ENCODE measurements at regions not wholly inside any gene's neighbourhood (a gene's known extent, or its start where the extent isn't known, plus 50 kb on each side); places are given as distances from the start of the nearest gene placed in this dataset.

- Histone ChIP-seq H3K4me3 (ENCODE audit: low read depth, low read length, poor library complexity, severe bottlenecking) (no peak overlapping the region), H3K9me3 (ENCODE audit: low read depth, low read length, poor library complexity, severe bottlenecking) (no peaks in the 10 kb centered on the region), H3K27ac (ENCODE audit: low read depth, low read length, poor library complexity, severe bottlenecking) (no peak overlapping the region), H3K4me1 (ENCODE audit: insufficient read depth, low read length, poor library complexity, severe bottlenecking) (no peaks in the 10 kb centered on the region), H3K27me3 (replicated peaks; ENCODE audit: insufficient read depth, low read depth, low read length, poor library complexity) (no peaks in the 10 kb centered on the region), H3K36me3 (ENCODE audit: insufficient read depth, low read length, poor library complexity, severe bottlenecking) (no peaks in the 10 kb centered on the region)
- DNase-seq (ENCODE audit: low spot score) = no peak
- ChIA-PET POLR2A (ENCODE audit: low non-redundant PET) (no interaction called here), CTCF (no interaction called here)
- no TSS peak for BruUV-seq (replicated peaks)
- intact Hi-C loops (cut with micrococcal nuclease; ENCODE audit: unreplicated experiment) = no loop called here
- no peak for TF ChIP-seq EZH2 (IDR thresholded peaks at IDR 0.05; ENCODE audit: borderline replicate concordance, low read depth, low read length, poor library complexity, severe bottlenecking)
- TF ChIP-seq CTCF (conservative IDR thresholded peaks at IDR 0.05; ENCODE audit: low read depth, low read length) = no peak
Measured at GRCh38 chr7:15885678-15886077, 199.2 kb upstream of the MEOX2 start.

- no peaks in the 10 kb centered on the region for H3K36me3 ChIP-seq (ENCODE audit: insufficient read depth, low read length, poor library complexity, severe bottlenecking)
- H3K4me1 ChIP-seq (ENCODE audit: insufficient read depth, low read length, poor library complexity, severe bottlenecking) = no peaks in the 10 kb centered on the region
- no peak overlapping the region for H3K4me3 ChIP-seq (ENCODE audit: low read depth, low read length, poor library complexity, severe bottlenecking)
- BruUV-seq (replicated peaks) = no TSS peak
- no peak for DNase-seq (ENCODE audit: low spot score)
- intact Hi-C loops (cut with micrococcal nuclease; ENCODE audit: unreplicated experiment) = no loop called here
- POLR2A ChIA-PET (ENCODE audit: low non-redundant PET) = no interaction called here
- H3K9me3 ChIP-seq (ENCODE audit: low read depth, low read length, poor library complexity, severe bottlenecking) = no peaks in the 10 kb centered on the region
- TF ChIP-seq CTCF (conservative IDR thresholded peaks at IDR 0.05; ENCODE audit: low read depth, low read length) = no peak
- H3K27me3 ChIP-seq (replicated peaks; ENCODE audit: insufficient read depth, low read depth, low read length, poor library complexity) = no peaks in the 10 kb centered on the region
- CTCF ChIA-PET = no interaction called here
- H3K27ac ChIP-seq (ENCODE audit: low read depth, low read length, poor library complexity, severe bottlenecking) = no peak overlapping the region
Measured at GRCh38 chr7:15874774-15875173, 188.3 kb upstream of the MEOX2 start.

- no peak overlapping the region for H3K27ac ChIP-seq (ENCODE audit: low read depth, low read length, poor library complexity, severe bottlenecking)
- CTCF ChIA-PET = no interaction called here
- intact Hi-C loops (cut with micrococcal nuclease; ENCODE audit: unreplicated experiment) = no loop called here
- POLR2A ChIA-PET (ENCODE audit: low non-redundant PET) = no interaction called here
- no TSS peak for BruUV-seq (replicated peaks)
- H3K9me3 ChIP-seq (ENCODE audit: low read depth, low read length, poor library complexity, severe bottlenecking) = no peaks in the 10 kb centered on the region
- no peaks in the 10 kb centered on the region for H3K27me3 ChIP-seq (replicated peaks; ENCODE audit: insufficient read depth, low read depth, low read length, poor library complexity)
- DNase-seq (ENCODE audit: low spot score) = no peak
- no peak for TF ChIP-seq EZH2 (IDR thresholded peaks at IDR 0.05; ENCODE audit: borderline replicate concordance, low read depth, low read length, poor library complexity, severe bottlenecking)
- H3K4me3 ChIP-seq (ENCODE audit: low read depth, low read length, poor library complexity, severe bottlenecking) = no peak overlapping the region
- H3K4me1 ChIP-seq (ENCODE audit: insufficient read depth, low read length, poor library complexity, severe bottlenecking) = no peaks in the 10 kb centered on the region
- H3K36me3 ChIP-seq (ENCODE audit: insufficient read depth, low read length, poor library complexity, severe bottlenecking) = no peaks in the 10 kb centered on the region
Measured at GRCh38 chr7:15870347-15870746, 183.9 kb upstream of the MEOX2 start.

GRCh38 chr7:15867441-15867840 lies 181.0 kb upstream of the MEOX2 start:
- ChIA-PET CTCF (no interaction called here), POLR2A (ENCODE audit: low non-redundant PET) (no interaction called here)
- Histone ChIP-seq H3K4me3 (ENCODE audit: low read depth, low read length, poor library complexity, severe bottlenecking) (no peak overlapping the region), H3K36me3 (ENCODE audit: insufficient read depth, low read length, poor library complexity, severe bottlenecking) (no peaks in the 10 kb centered on the region), H3K27ac (ENCODE audit: low read depth, low read length, poor library complexity, severe bottlenecking) (no peak overlapping the region), H3K9me3 (ENCODE audit: low read depth, low read length, poor library complexity, severe bottlenecking) (no peaks in the 10 kb centered on the region), H3K4me1 (ENCODE audit: insufficient read depth, low read length, poor library complexity, severe bottlenecking) (no peaks in the 10 kb centered on the region), H3K27me3 (replicated peaks; ENCODE audit: insufficient read depth, low read depth, low read length, poor library complexity) (no peaks in the 10 kb centered on the region)
- no peak for TF ChIP-seq EZH2 (IDR thresholded peaks at IDR 0.05; ENCODE audit: borderline replicate concordance, low read depth, low read length, poor library complexity, severe bottlenecking)
- no peak for TF ChIP-seq CTCF (conservative IDR thresholded peaks at IDR 0.05; ENCODE audit: low read depth, low read length)
- DNase-seq (ENCODE audit: low spot score) = no peak
- intact Hi-C loops (cut with micrococcal nuclease; ENCODE audit: unreplicated experiment) = no loop called here
- BruUV-seq (replicated peaks) = no TSS peak

Data from A673 (cell line).